OCI-LY7 (cell line): ENCODE measurements at regions not wholly inside any gene's neighbourhood (a gene's known extent, or its start where the extent isn't known, plus 50 kb on each side); places are given as distances from the start of the nearest gene placed in this dataset.

Experiments
- BruUV-seq: library from RNA; stranded (reverse); fragments of 400-500 nt; replicated peaks from 2 replicates; lab custom pipeline; 2021; lab: Mats Ljungman, UMichigan
- CTCF ChIA-PET: fragments of 300-600 bp; sonication (Branson Sonifier 250); formaldehyde crosslinking; loops from one replicate; lab custom pipeline; 2022; ENCODE audit warnings: antibody characterized with exemption; ENCODE audit not compliant: unreplicated experiment; lab: Charles Lee
- POLR2A ChIA-PET: fragments of 300-600 bp; sonication (Branson Sonifier 250); formaldehyde crosslinking; loops from one replicate; lab custom pipeline; 2022; ENCODE audit warnings: antibody characterized with exemption; lab: Charles Lee
- DNase-seq: peaks from one replicate; pipeline ENCODE4 v3.0.0-alpha.2; 2015; ENCODE audit warnings: low spot score
- H2AFZ ChIP-seq: fragments of 200-600 bp; sonication (generic), shearing (Covaris generic); 2 replicates; pipeline ENCODE4 v1.6.1; 2014; ENCODE audit warnings: mild to moderate bottlenecking, antibody characterized with exemption, low read length, moderate library complexity
- H3K27ac ChIP-seq: fragments of 200-600 bp; sonication (generic); 2 replicates; pipeline ENCODE4 v1.5.1; 2014; ENCODE audit warnings: mixed run types, low read depth, mild to moderate bottlenecking, moderate library complexity, low read length, inconsistent platforms; ENCODE audit not compliant: poor library complexity, severe bottlenecking
- H3K36me3 ChIP-seq: fragments of 200-600 bp; sonication (generic); 2 replicates; pipeline ENCODE4 v1.6.1; 2014; ENCODE audit warnings: mild to moderate bottlenecking, antibody characterized with exemption, low read length, moderate library complexity, mixed read lengths; ENCODE audit not compliant: insufficient read depth
- H3K4me1 ChIP-seq: fragments of 200-600 bp; sonication (generic); 2 replicates; pipeline ENCODE4 v1.5.1; 2014; ENCODE audit warnings: mild to moderate bottlenecking, low read length; ENCODE audit not compliant: insufficient read depth, poor library complexity, severe bottlenecking
- H3K4me2 ChIP-seq: fragments of 200-600 bp; sonication (generic); 2 replicates; pipeline ENCODE4 v1.6.1; 2014; ENCODE audit warnings: mild to moderate bottlenecking, low read length
- H3K4me3 ChIP-seq: fragments of 200-600 bp; sonication (generic); 2 replicates; pipeline ENCODE4 v1.5.1; 2014; ENCODE audit warnings: mild to moderate bottlenecking, low read depth, low read length; ENCODE audit not compliant: poor library complexity, severe bottlenecking
- H3K79me2 ChIP-seq: fragments of 200-600 bp; sonication (generic); 2 replicates; pipeline ENCODE4 v1.6.1; 2016; ENCODE audit warnings: low read depth, mild to moderate bottlenecking, low read length, moderate library complexity, mixed read lengths; ENCODE audit not compliant: insufficient read depth
- H3K9me2 ChIP-seq: fragments of 200-600 bp; sonication (generic); 2 replicates; pipeline ENCODE4 v1.6.1; 2016; ENCODE audit warnings: mild to moderate bottlenecking, low read length, mixed read lengths; ENCODE audit not compliant: insufficient read depth
- H3K9me3 ChIP-seq: fragments of 200-600 bp; sonication (generic); 2 replicates; pipeline ENCODE4 v1.6.1; 2014; ENCODE audit warnings: mild to moderate bottlenecking, mixed run types, low read length, mixed read lengths
- H4K20me1 ChIP-seq: fragments of 200-600 bp; sonication (generic); 2 replicates; pipeline ENCODE4 v1.6.1; 2014; ENCODE audit warnings: mild to moderate bottlenecking, antibody characterized with exemption, low read length, moderate library complexity, mixed read lengths; ENCODE audit not compliant: insufficient read depth
- EZH2phosphoT487 ChIP-seq: fragments of 200-600 bp; sonication (generic); IDR thresholded peaks from 2 replicates; pipeline ENCODE4 v1.6.1; 2018; ENCODE audit warnings: low read depth, borderline replicate concordance, mild to moderate bottlenecking, mixed run types, antibody characterized with exemption, low read length, moderate library complexity, mixed read lengths
- intact Hi-C: fragments of 100-400 bp; cut with micrococcal nuclease; formaldehyde crosslinking; loops from one replicate; pipeline ENCODE4 v1.10.0; 2022; ENCODE audit not compliant: unreplicated experiment
- TF ChIP-seq, protein P1 (sequence below): fragments of 200-600 bp; sonication (generic); conservative IDR thresholded peaks from 2 replicates; pipeline ENCODE4 v1.5.1; 2014; ENCODE audit warnings: mild to moderate bottlenecking, antibody characterized with exemption, low read length, moderate library complexity, mixed read lengths

DNA sequence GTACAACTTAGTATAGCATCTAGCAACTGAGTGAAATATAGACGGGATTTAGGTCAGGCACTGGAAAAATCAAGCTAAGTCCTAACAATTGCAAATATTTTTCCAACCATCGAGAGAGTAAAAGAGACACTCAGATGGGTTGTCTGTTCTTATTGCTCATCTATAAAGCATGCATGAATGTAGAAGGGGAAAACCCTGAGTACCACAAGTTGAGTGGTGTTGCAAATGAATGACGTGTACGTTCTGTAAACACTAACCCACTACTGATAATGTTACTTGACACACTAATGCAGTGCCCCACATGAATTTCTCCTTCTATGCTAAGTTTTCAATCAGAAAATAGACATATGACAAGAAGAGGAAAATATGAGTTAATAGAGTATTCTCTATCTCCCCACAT lies 211.2 kb downstream of the COX18 start:
- no peaks in the 10 kb centered on the region for H4K20me1 ChIP-seq
- intact Hi-C loops = no loop called here
- no peak overlapping the region for H3K4me2 ChIP-seq
- H3K9me2 ChIP-seq = no peaks in the 10 kb centered on the region
- no peak overlapping the region for H2AFZ ChIP-seq
- DNase-seq = no peak
- H3K79me2 ChIP-seq = no peaks in the 10 kb centered on the region
- H3K9me3 ChIP-seq = no peaks in the 10 kb centered on the region
- ChIA-PET CTCF (no interaction called here), POLR2A (no interaction called here)
- no peak for TF ChIP-seq EZH2phosphoT487
- TF ChIP-seq, protein P1, sequence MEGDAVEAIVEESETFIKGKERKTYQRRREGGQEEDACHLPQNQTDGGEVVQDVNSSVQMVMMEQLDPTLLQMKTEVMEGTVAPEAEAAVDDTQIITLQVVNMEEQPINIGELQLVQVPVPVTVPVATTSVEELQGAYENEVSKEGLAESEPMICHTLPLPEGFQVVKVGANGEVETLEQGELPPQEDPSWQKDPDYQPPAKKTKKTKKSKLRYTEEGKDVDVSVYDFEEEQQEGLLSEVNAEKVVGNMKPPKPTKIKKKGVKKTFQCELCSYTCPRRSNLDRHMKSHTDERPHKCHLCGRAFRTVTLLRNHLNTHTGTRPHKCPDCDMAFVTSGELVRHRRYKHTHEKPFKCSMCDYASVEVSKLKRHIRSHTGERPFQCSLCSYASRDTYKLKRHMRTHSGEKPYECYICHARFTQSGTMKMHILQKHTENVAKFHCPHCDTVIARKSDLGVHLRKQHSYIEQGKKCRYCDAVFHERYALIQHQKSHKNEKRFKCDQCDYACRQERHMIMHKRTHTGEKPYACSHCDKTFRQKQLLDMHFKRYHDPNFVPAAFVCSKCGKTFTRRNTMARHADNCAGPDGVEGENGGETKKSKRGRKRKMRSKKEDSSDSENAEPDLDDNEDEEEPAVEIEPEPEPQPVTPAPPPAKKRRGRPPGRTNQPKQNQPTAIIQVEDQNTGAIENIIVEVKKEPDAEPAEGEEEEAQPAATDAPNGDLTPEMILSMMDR = no peak
- no peak overlapping the region for H3K27ac ChIP-seq
- H3K4me1 ChIP-seq = no peaks in the 10 kb centered on the region
- BruUV-seq = no TSS peak
- H3K36me3 ChIP-seq = no peaks in the 10 kb centered on the region
- no peak overlapping the region for H3K4me3 ChIP-seq

DNA sequence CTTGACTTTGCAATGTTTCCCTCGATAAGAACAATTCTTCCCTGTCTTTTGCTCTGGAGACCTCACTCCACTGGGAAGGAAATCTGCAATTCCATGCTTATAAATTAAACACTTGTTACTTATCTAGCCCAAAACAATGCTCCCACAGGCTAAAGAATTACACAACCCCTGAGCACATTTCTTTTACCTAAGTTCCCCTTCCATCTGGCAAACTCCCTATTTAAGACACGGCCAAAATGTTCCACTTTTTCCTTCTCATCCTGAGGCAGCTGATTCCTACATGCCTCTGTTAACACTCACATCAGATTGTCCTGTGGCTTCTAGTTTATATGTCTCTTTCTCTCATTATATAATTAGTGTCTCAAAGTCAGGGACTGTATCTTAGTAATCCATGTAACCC lies 211.7 kb downstream of the COX18 start:
- POLR2A ChIA-PET = no interaction called here
- intact Hi-C loops = no loop called here
- Histone ChIP-seq H3K4me1 (no peaks in the 10 kb centered on the region), H3K9me3 (no peaks in the 10 kb centered on the region), H3K4me2 (no peak overlapping the region), H3K9me2 (no peaks in the 10 kb centered on the region), H3K36me3 (no peaks in the 10 kb centered on the region), H3K4me3 (no peak overlapping the region), H2AFZ (no peak overlapping the region), H4K20me1 (no peaks in the 10 kb centered on the region), H3K79me2 (no peaks in the 10 kb centered on the region), H3K27ac (no peak overlapping the region)
- CTCF ChIA-PET = no interaction called here
- no TSS peak for BruUV-seq
- DNase-seq = no peak
- no peak for TF ChIP-seq EZH2phosphoT487
- TF ChIP-seq, protein P1 = no peak

DNA sequence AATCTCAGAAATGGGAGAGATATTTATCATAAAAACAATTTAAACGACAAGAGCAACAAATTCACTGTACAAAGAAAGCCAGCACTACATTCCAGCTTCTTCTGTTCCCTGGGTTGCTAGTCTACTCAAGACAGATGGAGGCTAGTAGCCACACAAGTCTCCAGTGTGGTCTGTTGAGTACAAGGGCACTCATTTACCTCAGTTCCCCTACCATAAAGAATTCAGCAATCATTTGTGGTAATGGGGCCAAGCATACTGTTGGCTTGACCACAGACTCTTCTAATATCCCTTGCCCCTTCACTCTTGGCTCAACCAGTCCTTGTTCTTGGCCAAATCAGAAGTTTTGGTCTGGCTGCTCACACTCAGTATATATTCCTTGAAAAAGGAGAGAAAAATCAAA lies 212.3 kb downstream of the COX18 start:
- H3K79me2 ChIP-seq = no peaks in the 10 kb centered on the region
- H2AFZ ChIP-seq = no peak overlapping the region
- ChIA-PET POLR2A (no interaction called here), CTCF (no interaction called here)
- no peaks in the 10 kb centered on the region for H3K9me3 ChIP-seq
- no peaks in the 10 kb centered on the region for H4K20me1 ChIP-seq
- H3K4me2 ChIP-seq = no peak overlapping the region
- intact Hi-C loops = no loop called here
- no peak for DNase-seq
- H3K27ac ChIP-seq = no peak overlapping the region
- no peaks in the 10 kb centered on the region for H3K36me3 ChIP-seq
- no peaks in the 10 kb centered on the region for H3K4me1 ChIP-seq
- no peak for TF ChIP-seq EZH2phosphoT487
- TF ChIP-seq, protein P1 = no peak
- BruUV-seq = no TSS peak
- no peaks in the 10 kb centered on the region for H3K9me2 ChIP-seq
- H3K4me3 ChIP-seq = no peak overlapping the region
